Loucy (cell line): ENCODE measurements at regions not wholly inside any gene's neighbourhood (a gene's known extent, or its start where the extent isn't known, plus 50 kb on each side); places are given as distances from the start of the nearest gene placed in this dataset.

Source experiments
- H2AFZ ChIP-seq: fragments of 200-600 bp; sonication (generic); 2 replicates; pipeline ENCODE4 v1.6.0; 2016; ENCODE audit warnings: antibody characterized with exemption, mild to moderate bottlenecking, low read length, moderate library complexity
- H3F3A ChIP-seq: fragments of 200-600 bp; 2 replicates; pipeline ENCODE4 v1.6.0; 2016; ENCODE audit warnings: antibody characterized with exemption, low read depth, mild to moderate bottlenecking
- H3K27me3 ChIP-seq: fragments of 200-600 bp; sonication (generic); 2 replicates; pipeline ENCODE4 v1.6.1; 2014; ENCODE audit warnings: low read length, mild to moderate bottlenecking; ENCODE audit not compliant: insufficient read depth, poor library complexity, severe bottlenecking
- H3K36me3 ChIP-seq: fragments of 200-600 bp; sonication (generic); 2 replicates; pipeline ENCODE4 v1.6.1; 2016; ENCODE audit warnings: low read length; ENCODE audit not compliant: insufficient read depth
- H3K4me1 ChIP-seq: fragments of 200-600 bp; sonication (generic); 2 replicates; pipeline ENCODE4 v1.5.1; 2014; ENCODE audit warnings: low read length, mild to moderate bottlenecking; ENCODE audit not compliant: insufficient read depth, poor library complexity, severe bottlenecking
- H3K4me2 ChIP-seq: fragments of 200-600 bp; sonication (generic); 2 replicates; pipeline ENCODE4 v1.6.0; 2014; ENCODE audit warnings: antibody characterized with exemption, low read length, low read depth, mild to moderate bottlenecking; ENCODE audit not compliant: poor library complexity, severe bottlenecking
- H3K4me3 ChIP-seq: fragments of 200-600 bp; sonication (generic); 2 replicates; pipeline ENCODE4 v1.5.1; 2014; ENCODE audit warnings: low read length, mild to moderate bottlenecking, mixed read lengths; ENCODE audit not compliant: poor library complexity, severe bottlenecking
- H3K79me2 ChIP-seq: fragments of 200-600 bp; sonication (generic); 2 replicates; pipeline ENCODE4 v1.6.1; 2014; ENCODE audit warnings: low read length; ENCODE audit not compliant: insufficient read depth
- H3K9ac ChIP-seq: fragments of 200-600 bp; sonication (generic); 2 replicates; pipeline ENCODE4 v1.6.0; 2014; ENCODE audit warnings: mild to moderate bottlenecking, low read depth, low read length, moderate library complexity; ENCODE audit not compliant: poor library complexity, severe bottlenecking
- H3K9me2 ChIP-seq: fragments of 200-600 bp; sonication (generic); replicated peaks from 2 replicates; pipeline ENCODE4 v1.6.1; 2016; ENCODE audit warnings: low read depth, low read length, mixed read lengths
- H3K9me3 ChIP-seq: fragments of 200-600 bp; sonication (generic); 2 replicates; pipeline ENCODE4 v1.6.1; 2014; ENCODE audit warnings: mild to moderate bottlenecking, antibody characterized with exemption, low read length, low read depth; ENCODE audit not compliant: insufficient read depth
- H4K20me1 ChIP-seq: fragments of 200-600 bp; sonication (generic); 2 replicates; pipeline ENCODE4 v1.6.0; 2014; ENCODE audit warnings: antibody characterized with exemption, low read length, mild to moderate bottlenecking; ENCODE audit not compliant: insufficient read depth, poor library complexity, severe bottlenecking
- CTCF ChIP-seq: fragments of 200-600 bp; sonication (generic); conservative IDR thresholded peaks from 2 replicates; pipeline ENCODE4 v1.5.1; 2014; ENCODE audit warnings: mild to moderate bottlenecking, antibody characterized with exemption, low read length
- EZH2phosphoT487 ChIP-seq: fragments of 200-600 bp; IDR thresholded peaks from 2 replicates; pipeline ENCODE4 v1.6.1; 2018; ENCODE audit warnings: antibody characterized with exemption, mild to moderate bottlenecking, moderate library complexity, borderline replicate concordance

GRCh38 chr10:58887474-58887873 is 289.0 kb upstream of the PHYHIPL start:
- no peaks in the 10 kb centered on the region for H3K36me3 ChIP-seq
- H3K9ac ChIP-seq = no peak overlapping the region
- no peaks in the 10 kb centered on the region for H3K4me1 ChIP-seq
- 0 out of 2 replicates have a peak, but pooled peaks cover 2% of the 10 kb centered on the region for H3K9me3 ChIP-seq
- H4K20me1 ChIP-seq = no peaks in the 10 kb centered on the region
- no peaks in the 10 kb centered on the region for H3K9me2 ChIP-seq
- H3K4me3 ChIP-seq = no peak overlapping the region
- no peaks in the 10 kb centered on the region for H3K79me2 ChIP-seq
- no peaks in the 10 kb centered on the region for H3F3A ChIP-seq
- H2AFZ ChIP-seq = no peak overlapping the region
- TF ChIP-seq EZH2phosphoT487 (no peak), CTCF (no peak)
- H3K4me2 ChIP-seq = no peak overlapping the region
- no peaks in the 10 kb centered on the region for H3K27me3 ChIP-seq

- no peaks in the 10 kb centered on the region for H4K20me1 ChIP-seq
- H3K79me2 ChIP-seq = no peaks in the 10 kb centered on the region
- H3K4me1 ChIP-seq = no peaks in the 10 kb centered on the region
- no peak overlapping the region for H3K4me3 ChIP-seq
- TF ChIP-seq EZH2phosphoT487 (no peak), CTCF (no peak)
- H3K27me3 ChIP-seq = no peaks in the 10 kb centered on the region
- H3K9me2 ChIP-seq = no peaks in the 10 kb centered on the region
- H3K9ac ChIP-seq = no peak overlapping the region
- no peaks in the 10 kb centered on the region for H3F3A ChIP-seq
- no peaks in the 10 kb centered on the region for H3K36me3 ChIP-seq
- H3K4me2 ChIP-seq = no peak overlapping the region
- H3K9me3 ChIP-seq = no peaks in the 10 kb centered on the region
- H2AFZ ChIP-seq = no peak overlapping the region
Observed at GRCh38 chr10:58888957-58889356, 287.5 kb upstream of the PHYHIPL start.

GRCh38 chr10:58892031-58892531 is 284.4 kb upstream of the PHYHIPL start:
- H3K9me3 ChIP-seq = no peaks in the 10 kb centered on the region
- no peaks in the 10 kb centered on the region for H3K79me2 ChIP-seq
- no peak overlapping the region for H3K4me2 ChIP-seq
- no peak overlapping the region for H2AFZ ChIP-seq
- no peaks in the 10 kb centered on the region for H4K20me1 ChIP-seq
- TF ChIP-seq EZH2phosphoT487 (no peak), CTCF (no peak)
- H3K9me2 ChIP-seq = no peaks in the 10 kb centered on the region
- no peak overlapping the region for H3K4me3 ChIP-seq
- H3K36me3 ChIP-seq = no peaks in the 10 kb centered on the region
- H3K9ac ChIP-seq = no peak overlapping the region
- H3F3A ChIP-seq = no peaks in the 10 kb centered on the region
- H3K4me1 ChIP-seq = no peaks in the 10 kb centered on the region
- H3K27me3 ChIP-seq = no peaks in the 10 kb centered on the region
